GM18508 (cell line): ENCODE measurements at regions not wholly inside any gene's neighbourhood (a gene's known extent, or its start where the extent isn't known, plus 50 kb on each side); places are given as distances from the start of the nearest gene placed in this dataset.
"Not testable (repeated sequence)": the region's sequence is repeated elsewhere in the genome, so short reads cannot be mapped to it uniquely, and the experiment has no call there.

Source experiments
- ATAC-seq: cut with Tn5 transposase; IDR thresholded peaks from one replicate; pipeline ENCODE4 v1.9.1; 2021; ENCODE audit warnings: moderate number of reproducible peaks; ENCODE audit not compliant: insufficient read depth, unreplicated experiment

DNA sequence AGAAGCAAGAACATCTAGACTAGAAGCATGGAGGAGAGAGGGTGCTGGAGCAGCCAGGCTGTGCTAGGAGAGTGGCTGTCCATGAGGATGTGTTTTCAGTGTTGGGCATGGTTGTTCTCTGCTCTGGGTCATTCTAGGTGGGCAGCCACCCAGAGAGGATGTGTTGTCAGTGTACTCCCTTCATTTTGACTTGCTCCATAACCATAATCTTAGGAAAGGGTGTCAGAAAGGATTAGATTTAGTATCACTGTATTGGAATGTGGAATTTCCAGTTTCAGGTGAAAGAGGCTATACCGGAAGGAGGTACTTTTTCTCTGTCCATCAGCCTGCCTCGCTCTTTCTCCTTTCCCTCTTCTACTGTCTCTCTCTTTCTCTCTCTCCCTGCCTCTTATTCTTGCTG lies 474.5 kb upstream of the PODXL start:
- ATAC-seq: no peak

DNA sequence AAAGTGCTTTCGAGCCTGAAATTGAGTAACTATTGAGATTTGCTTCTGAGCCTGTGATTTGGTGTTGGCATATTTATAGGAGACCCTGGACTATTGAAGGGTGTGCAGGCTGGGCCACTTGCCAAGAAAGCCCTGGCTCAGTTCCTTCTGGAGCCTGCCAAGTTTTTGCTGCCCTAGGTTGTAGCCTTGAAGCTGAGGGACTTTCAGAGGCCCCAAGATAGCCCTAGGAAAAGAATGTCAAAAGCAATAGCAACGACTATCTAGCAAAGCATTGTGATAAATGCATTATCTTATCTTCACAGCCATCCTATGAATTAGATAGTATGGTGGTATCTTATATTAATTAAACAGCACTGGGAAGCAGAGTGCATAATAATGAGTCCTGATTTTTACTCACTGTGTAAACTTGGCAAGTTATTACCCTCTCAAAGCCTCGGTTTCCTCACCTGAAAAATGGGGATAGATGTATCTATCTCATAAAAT lies 473.7 kb upstream of the PODXL start:
- no peak for ATAC-seq

DNA sequence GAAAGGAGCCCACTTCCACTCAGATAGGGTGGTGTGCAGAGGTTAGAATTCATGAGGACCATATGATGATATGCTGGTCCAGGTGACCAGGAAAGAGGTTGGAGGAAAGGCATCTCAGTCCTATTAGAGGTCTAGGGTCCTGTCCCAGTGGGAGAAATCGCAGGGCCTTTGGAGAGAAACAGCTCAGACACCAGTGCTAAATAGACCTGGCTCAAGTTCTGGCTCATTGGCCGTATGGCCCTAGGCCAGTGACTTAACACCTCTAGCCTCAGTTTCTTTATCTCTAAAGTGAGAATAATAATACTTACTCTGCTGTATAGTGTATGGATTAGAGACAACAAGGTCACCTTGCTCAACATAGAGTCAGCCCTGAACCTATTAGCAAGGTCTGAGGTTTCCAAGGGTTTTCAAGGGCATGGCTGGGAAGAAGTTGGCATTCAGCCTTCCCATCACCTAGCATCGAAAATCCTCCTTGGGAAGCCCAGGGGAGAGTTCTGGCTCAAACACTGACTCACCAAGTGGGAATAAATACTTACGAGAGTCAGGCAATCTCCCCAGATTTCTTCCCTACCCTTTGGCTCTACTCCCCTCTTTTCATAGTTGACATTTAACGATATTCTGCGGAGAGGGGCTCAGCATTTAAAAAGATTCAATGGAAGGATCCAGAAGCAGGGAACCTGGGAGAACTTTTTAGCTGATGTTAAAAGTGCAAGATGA lies 473.1 kb upstream of the PODXL start:
- ATAC-seq: no peak

DNA sequence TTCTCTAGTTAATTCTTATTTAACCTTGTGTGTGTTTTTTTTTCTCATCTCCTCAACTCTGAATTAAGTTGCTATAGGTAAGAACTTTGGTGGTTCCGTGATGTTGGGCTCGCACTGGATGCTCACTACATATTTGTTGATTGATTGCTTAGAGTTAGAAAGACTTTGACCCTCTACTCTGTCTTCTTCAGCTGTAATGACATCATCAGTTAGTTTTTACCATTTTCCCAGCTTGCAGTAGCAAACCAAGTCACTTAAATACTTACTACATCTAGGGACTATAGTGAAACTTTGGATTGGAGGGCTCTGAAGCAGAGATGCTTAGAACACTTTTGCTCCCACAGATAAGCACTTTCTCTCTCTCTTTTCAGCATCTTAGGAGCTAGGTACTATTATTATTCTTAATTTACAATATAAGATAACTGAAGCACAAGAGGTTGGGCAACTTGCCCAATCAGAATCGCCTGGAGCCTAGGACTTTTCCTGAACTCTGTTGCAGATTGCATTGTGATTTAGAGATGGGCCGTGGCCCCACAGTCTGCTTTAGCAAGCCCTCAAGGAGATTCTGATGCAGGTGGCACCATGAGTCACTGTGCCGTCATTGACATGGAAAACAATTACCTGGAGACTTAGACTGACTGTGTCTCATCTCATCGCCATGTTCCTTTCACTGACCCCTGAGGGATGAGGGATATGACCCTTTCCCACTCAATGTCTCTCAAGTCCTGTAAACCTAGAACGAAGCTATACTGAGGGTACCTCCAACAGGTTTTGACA lies 471.9 kb upstream of the PODXL start:
- ATAC-seq: no peak

DNA sequence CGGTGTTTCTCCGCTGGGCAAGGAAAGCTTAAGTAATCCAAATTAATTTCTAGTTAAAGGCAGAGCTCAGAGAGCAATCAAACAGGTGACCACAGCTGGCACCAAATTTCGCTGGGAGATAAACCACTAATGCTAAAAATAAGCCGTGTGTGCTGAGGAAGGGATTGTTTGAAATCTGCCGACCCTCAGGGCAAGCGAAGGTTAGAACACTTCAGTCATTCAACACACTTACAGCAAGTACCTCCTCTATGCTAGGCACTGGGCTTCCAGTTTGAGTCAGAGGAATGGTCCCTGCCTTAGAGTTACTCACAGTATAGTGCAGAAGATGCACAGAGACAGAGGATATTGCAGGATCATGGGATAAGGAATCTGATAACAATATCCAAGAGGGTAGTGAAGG lies 467.9 kb upstream of the PODXL start:
- no peak for ATAC-seq

DNA sequence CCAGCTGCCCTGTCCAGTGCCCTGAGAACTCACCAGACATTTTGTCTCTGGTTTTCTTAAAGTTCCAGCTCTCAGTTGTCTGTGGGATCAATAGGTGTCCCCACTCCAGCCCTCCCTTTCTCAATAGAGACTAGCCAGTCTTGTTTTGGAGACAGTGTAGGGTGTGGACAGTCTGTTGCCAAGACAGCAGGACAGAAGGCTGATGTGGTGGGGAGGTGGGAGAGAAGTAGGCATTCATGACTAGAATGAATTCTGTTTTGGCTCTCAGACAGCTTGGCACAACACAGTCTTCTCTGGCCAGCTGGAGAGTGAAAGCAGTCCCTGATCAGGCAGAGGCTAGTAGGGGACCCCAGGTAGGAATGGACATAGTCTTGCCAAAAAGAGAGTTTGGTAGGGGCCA lies 467.0 kb upstream of the PODXL start:
- no peak for ATAC-seq

DNA sequence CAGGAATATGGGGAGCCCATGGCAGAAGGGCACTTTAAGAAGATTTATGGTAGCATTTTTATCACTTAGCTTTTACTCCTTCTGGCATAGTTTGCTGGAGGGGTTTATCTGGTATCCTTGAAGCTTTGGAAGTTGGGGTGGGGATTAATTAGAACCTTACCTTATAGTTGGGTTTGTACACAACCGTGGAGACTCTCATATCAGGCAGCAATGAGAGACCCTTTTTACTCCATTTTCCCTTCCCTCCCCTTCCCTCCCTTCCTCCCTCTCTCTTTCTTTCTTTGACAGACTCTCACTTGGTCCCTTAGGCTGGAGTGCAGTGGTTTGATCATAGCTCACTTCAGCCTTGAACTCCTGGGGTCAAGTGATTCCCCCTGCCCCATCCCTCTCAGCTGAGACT lies 465.8 kb upstream of the PODXL start:
- no peak for ATAC-seq

DNA sequence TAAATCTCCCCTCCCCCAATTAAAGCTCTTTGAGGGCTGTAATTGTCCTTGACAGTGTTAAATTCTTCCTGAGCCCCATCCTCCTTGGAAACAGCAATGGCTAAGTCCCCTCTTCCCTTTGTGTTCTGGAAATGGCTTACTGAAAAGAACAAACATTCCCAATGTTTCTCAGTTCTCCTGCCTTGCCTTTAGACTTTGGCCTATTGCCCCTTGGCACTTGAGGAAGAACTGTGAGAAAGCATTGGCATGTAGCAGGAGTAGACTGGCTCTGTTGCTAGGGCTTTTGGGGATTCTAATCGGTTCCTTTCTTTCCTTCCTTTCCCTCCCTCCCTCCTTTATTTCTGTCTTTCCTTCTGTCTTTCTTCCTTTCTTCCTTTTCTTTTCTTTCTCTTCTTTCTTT lies 463.3 kb upstream of the PODXL start:
- no peak for ATAC-seq

DNA sequence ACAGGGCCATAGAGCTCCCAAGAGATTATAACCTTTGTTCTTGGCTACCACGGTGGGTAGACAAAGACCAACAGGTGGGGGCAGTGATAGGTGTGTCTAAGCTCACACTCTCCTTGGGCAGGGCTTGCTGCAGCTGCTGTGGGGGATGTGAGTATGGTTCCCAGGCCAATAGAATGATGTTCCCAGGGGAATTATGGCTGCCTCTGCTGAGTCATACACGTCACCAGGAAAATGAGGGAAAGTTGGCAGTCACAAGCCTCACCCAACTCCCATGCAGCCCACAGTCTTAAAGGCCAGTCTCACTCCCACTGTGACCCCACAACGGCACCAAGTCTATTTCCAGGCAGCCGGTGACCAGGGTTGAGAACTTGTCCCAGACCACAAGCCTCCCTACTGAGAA lies 453.4 kb upstream of the PODXL start:
- no peak for ATAC-seq

DNA sequence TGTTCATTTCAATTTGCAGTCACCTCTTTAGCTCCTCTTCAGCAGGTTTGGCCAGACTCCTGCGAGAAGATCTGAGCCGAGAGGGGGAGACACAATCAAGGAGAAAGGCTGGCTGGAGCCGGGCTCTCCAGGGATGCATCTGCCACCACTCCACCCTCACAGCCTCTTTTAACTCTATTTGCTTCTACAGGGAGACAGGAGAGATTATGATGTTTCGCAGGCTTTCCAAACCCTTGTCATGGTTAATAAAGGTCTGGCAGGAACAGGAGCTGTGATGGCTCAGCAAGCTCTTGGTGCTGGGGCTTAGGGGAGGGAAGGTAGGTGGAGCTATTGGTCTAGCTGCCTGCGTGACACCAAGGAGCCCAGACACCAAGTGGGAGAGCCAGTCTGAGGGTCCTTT lies 448.1 kb upstream of the PODXL start:
- ATAC-seq: no peak

DNA sequence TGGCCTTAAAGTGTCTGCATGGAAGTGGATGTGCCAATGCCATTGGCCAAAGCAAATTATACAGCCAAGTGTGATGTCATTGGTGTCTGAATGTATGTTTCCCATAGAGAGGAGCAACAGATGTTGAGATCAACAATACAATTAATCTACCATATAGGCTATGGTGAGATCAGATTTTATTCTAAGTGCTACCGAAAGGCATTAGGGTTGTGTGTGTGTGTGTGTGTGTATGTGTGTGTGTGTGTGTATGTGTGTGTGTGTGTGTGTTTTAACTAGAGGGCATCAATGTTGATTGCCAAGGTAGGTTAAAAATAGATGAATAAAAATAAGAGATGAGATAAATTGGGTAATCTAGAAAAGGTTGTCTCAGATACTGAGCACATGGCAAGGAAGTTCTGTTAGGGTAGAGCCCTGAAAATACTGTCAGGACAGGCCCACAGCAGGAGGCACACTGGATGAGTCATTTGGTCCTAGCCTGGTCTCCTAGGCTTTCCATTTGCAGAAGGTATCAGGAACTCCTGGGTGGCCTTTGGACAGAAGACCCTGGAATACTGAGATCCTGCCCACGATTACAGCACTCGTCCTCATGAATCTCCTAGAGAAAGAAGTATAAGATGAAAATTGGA lies 446.0 kb upstream of the PODXL start:
- no peak for ATAC-seq

DNA sequence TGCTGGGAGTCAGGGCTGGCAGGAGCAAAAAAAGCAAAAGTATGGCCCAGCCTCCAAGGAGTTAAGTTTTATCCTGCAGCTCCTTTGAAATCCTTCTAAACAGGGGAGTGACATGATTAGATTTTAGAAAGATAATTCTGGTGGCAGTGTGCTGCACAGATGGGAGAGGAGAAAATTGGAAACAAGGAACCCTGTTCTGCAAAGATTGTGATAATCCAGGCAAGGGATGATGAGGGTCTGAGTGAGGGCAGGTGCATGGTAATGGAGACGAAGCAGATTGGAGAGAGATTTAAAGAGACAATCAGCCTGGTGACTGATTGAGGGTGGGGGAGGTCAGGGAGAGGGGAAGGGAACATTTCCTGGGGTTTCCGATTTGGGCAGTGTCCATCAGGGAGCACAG lies 444.7 kb upstream of the PODXL start:
- ATAC-seq: no peak

DNA sequence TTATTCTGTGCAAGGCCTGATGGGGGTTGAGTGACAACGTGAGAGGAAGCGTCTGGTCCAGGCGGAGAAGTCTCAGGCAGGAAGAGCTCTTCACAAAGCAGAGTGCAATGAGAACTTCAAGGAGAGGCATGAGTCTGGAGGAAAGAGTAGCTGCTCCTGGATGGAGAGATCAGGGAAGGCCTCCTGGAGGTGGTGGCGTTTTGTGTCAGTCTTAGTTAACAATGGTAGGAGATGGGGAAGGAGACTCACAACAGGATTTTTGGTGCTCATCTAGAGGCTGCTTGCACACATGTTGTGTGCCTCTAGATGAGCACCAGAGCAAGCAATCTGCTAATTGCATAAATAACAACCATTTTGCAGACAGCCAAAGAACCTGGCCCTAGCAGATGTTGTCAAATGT lies 442.8 kb upstream of the PODXL start:
- no peak for ATAC-seq

DNA sequence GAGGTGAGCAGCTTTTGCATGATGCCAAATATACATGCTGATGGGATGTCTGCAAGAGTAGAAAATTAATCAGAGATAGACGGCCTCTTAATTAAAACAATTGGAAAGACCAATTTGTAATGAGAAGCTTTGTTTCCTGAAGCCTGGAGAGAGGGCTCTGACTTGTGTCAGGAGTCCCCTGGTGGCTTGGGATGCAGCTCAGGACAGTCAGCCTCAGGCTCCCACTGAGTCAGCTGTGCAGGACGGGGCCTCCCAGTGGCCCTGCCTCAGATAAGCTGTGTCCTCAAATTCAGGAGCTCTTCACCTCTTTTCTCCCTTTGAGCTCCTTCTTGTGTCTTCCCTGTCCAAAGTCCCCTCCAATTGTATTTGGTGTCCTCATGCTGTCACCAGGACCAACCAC lies 438.9 kb upstream of the PODXL start:
- ATAC-seq: no peak

DNA sequence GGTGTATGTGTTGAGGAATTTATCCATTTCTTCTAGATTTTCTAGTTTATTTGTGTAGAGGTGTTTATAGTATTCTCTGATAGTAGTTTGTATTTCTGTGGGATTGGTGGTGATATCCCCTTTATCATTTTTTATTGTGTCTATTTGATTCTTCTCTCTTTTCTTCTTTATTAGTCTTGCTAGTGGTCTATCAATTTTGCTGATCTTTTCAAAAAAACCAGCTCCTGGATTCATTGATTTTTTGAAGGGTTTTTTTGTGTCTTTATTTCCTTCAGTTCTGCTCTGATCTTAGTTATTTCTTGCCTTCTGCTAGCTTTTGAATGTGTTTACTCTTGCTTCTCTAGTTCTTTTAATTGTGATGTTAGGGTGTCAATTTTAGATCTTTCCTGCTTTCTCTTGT lies 424.6 kb upstream of the PODXL start:
- not testable (repeated sequence) for ATAC-seq

DNA sequence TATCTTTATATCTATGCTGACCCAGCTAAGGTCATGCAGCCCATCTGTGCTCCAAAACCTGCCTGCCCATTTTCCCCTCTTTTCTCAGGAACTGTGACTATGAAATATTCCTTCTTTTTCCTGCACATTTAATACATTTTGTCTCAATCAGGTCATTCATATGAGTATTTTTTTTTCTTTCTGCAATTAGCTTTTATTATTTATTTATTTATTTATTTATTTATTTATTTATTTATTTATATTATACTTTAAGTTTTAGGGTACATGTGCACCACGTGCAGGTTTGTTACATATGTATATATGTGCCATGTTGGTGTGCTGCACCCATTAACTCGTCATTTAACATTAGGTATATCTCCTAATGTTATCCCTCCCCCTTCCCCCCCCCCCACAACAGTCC lies 421.7 kb upstream of the PODXL start:
- not testable (repeated sequence) for ATAC-seq

DNA sequence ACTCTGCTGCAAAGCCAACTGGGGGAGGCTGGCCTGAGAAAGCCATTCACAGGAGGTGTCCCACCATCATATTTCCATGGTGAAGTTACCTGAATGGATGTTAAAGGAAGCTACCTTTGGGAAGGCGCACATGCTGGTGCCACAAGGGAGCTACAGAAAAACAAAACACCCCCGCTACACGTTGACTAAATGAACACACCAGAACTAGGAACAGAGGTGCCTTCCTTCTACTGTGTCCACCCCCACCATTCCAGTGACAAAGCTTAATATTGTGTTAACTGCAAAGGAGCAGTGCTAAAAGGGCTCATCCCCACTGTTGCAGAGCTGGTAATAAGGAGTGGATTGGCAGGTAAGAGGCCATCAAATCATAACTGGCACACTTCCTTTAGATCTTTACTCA lies 420.0 kb upstream of the PODXL start:
- no peak for ATAC-seq

DNA sequence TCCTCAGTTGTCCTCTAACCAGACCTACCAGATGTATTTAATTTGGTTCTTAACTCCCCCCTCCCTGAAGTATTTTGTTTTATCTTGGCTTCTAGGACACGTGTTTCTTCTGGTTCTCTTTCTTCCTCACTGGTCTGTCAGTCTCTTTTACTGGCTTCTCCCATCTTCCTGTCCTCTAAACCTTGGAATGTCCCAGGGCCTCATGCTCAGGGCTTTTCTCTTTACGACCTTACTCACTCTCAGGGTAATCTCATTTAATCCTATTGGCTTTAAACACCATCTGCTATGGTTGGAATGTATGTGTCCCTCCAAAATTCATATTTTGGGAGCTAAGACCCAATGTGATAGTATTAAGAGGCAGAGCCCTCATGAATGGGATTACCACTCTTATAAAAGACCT lies 418.2 kb upstream of the PODXL start:
- no peak for ATAC-seq

DNA sequence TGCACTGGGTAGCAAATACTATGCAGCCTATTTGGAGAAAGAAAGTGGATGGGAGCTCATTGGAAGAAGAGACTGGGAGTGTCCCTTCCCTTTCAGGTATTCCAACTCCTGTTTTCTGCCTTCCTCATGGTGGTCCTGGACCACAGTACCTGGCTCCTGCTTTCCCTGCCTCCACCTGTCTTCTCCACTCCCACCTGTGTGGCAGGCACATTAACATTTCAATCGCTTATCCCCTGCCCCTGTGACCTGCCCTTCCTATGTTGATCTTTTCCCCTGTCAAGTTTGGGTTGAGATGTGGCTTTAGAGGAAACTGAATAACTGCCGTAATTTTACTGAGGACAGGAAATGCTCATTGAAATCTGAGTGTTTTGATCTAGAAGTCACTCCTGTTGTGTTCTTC lies 415.8 kb upstream of the PODXL start:
- ATAC-seq: no peak

DNA sequence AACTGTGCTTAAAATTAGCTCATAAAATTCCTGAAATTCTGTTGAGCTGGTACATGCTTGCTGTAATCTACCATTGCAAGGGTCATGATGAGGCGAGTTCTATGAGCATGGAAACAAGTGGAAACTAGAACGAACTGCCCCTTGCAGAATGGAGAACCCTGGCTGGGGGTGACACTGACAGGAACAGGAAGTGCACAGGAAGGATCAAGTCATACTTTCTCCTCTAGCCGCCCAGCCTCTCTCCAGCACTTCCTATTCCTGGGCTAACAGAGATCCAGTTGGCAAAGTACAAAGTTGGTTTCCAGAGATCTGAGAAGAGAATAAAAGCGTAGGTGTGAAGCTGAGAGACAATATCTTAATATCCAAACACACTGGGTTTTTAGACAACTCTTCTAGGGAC lies 414.2 kb upstream of the PODXL start:
- no peak for ATAC-seq

DNA sequence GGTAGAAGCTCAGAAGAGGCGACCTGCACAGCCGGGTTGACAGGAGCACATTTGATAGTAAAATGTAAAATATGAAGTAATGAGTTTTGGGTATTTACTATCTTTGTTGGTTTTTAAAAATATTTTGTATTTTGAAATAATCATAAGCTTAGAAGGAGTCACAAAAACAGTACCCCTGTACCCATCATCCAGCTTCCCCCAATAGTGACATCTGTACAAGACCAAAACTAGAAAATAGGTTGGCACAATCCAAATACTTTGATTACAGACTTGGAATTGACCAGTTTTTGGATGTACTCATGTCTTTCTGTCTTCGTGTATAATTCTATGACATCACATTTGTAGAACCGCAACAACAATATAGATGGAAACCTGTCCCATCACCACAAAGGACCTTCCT lies 413.1 kb upstream of the PODXL start:
- ATAC-seq: no peak
